ENCODE measurements at regions not wholly inside any gene's neighbourhood (a gene's known extent, or its start where the extent isn't known, plus 50 kb on each side); places are given as distances from the start of the nearest gene placed in this dataset.

GRCh38 chr5:20113931-20114330 is 125.9 kb upstream of the CDH18 start:
- Histone ChIP-seq H3K4me3 (no peak overlapping the region), H3K4me1 (ENCODE audit: insufficient read depth) (no peaks in the 10 kb centered on the region), H3K36me3 (ENCODE audit: low read depth) (no peaks in the 10 kb centered on the region), H3K9me3 (ENCODE audit: low read depth) (no peaks in the 10 kb centered on the region), H3K9me2 (ENCODE audit: insufficient read depth) (no peaks in the 10 kb centered on the region), H4K20me1 (ENCODE audit: insufficient read depth) (no peaks in the 10 kb centered on the region), H3K79me2 (ENCODE audit: insufficient read depth) (no peaks in the 10 kb centered on the region), H2AFZ (no peak overlapping the region), H3F3A (ENCODE audit: insufficient read depth) (no peaks in the 10 kb centered on the region), H3K27me3 (replicated peaks; ENCODE audit: insufficient read depth) (no peaks in the 10 kb centered on the region), H3K27ac (no peak overlapping the region), H3K9ac (no peak overlapping the region), H3K4me2 (ENCODE audit: unreplicated experiment) (no peak overlapping the region)
- no peak for DNase-seq
- in situ Hi-C loops (cut with MboI): no loop called here
- TF ChIP-seq EZH2phosphoT487 (IDR thresholded peaks at IDR 0.05; ENCODE audit: insufficient read depth, low read depth): no peak
- TF ChIP-seq EZH2 (IDR thresholded peaks at IDR 0.05; ENCODE audit: insufficient read depth, poor library complexity, severe bottlenecking): no peak
- 62 to 72% methylated on average over 4 of the region's 4 CpGs for WGBS, 2 experiments (ENCODE audit: low coverage in 1 of 2, low lambda C conversion rate in 2 of 2, missing lambda C conversion rate in 2 of 2)

- Histone ChIP-seq H3K4me1 (ENCODE audit: insufficient read depth) (no peaks in the 10 kb centered on the region), H3K9me3 (ENCODE audit: low read depth) (no peaks in the 10 kb centered on the region), H3K4me2 (ENCODE audit: unreplicated experiment) (no peak overlapping the region), H3K9me2 (ENCODE audit: insufficient read depth) (no peaks in the 10 kb centered on the region), H3K79me2 (ENCODE audit: insufficient read depth) (no peaks in the 10 kb centered on the region), H3K27me3 (replicated peaks; ENCODE audit: insufficient read depth) (no peaks in the 10 kb centered on the region), H3F3A (ENCODE audit: insufficient read depth) (no peaks in the 10 kb centered on the region), H2AFZ (no peak overlapping the region), H3K36me3 (ENCODE audit: low read depth) (no peaks in the 10 kb centered on the region), H3K9ac (no peak overlapping the region), H4K20me1 (ENCODE audit: insufficient read depth) (no peaks in the 10 kb centered on the region), H3K27ac (no peak overlapping the region), H3K4me3 (no peak overlapping the region)
- no peak for DNase-seq
- in situ Hi-C loops (cut with MboI): no loop called here
- TF ChIP-seq EZH2phosphoT487 (IDR thresholded peaks at IDR 0.05; ENCODE audit: insufficient read depth, low read depth) (no peak), EZH2 (IDR thresholded peaks at IDR 0.05; ENCODE audit: insufficient read depth, poor library complexity, severe bottlenecking) (no peak)
- 0 to 2% methylated on average over 2 of the region's 2 CpGs for WGBS, 2 experiments (ENCODE audit: low coverage in 1 of 2, low lambda C conversion rate in 2 of 2, missing lambda C conversion rate in 2 of 2)
Measured at GRCh38 chr5:20113031-20113715, 125.2 kb upstream of the CDH18 start.

GRCh38 chr5:20109326-20109725 is 121.3 kb upstream of the CDH18 start:
- Histone ChIP-seq H3K27me3 (replicated peaks; ENCODE audit: insufficient read depth) (no peaks in the 10 kb centered on the region), H3K36me3 (ENCODE audit: low read depth) (no peaks in the 10 kb centered on the region), H4K20me1 (ENCODE audit: insufficient read depth) (no peaks in the 10 kb centered on the region), H3K4me2 (ENCODE audit: unreplicated experiment) (no peak overlapping the region), H3K9me2 (ENCODE audit: insufficient read depth) (no peaks in the 10 kb centered on the region), H3F3A (ENCODE audit: insufficient read depth) (no peaks in the 10 kb centered on the region), H3K9me3 (ENCODE audit: low read depth) (no peaks in the 10 kb centered on the region), H2AFZ (no peak overlapping the region), H3K4me3 (no peak overlapping the region), H3K9ac (no peak overlapping the region), H3K79me2 (ENCODE audit: insufficient read depth) (no peaks in the 10 kb centered on the region), H3K4me1 (ENCODE audit: insufficient read depth) (no peaks in the 10 kb centered on the region), H3K27ac (no peak overlapping the region)
- WGBS, 2 experiments (ENCODE audit: low coverage in 1 of 2, low lambda C conversion rate in 2 of 2, missing lambda C conversion rate in 2 of 2): 26 to 30% methylated on average over 5 of the region's 5 CpGs
- no peak for TF ChIP-seq EZH2 (IDR thresholded peaks at IDR 0.05; ENCODE audit: insufficient read depth, poor library complexity, severe bottlenecking)
- no peak for TF ChIP-seq EZH2phosphoT487 (IDR thresholded peaks at IDR 0.05; ENCODE audit: insufficient read depth, low read depth)
- DNase-seq: no peak
- in situ Hi-C loops (cut with MboI): no loop called here

- H3K79me2 ChIP-seq (ENCODE audit: insufficient read depth): no peaks in the 10 kb centered on the region
- no peaks in the 10 kb centered on the region for H3F3A ChIP-seq (ENCODE audit: insufficient read depth)
- H4K20me1 ChIP-seq (ENCODE audit: insufficient read depth): no peaks in the 10 kb centered on the region
- H3K4me1 ChIP-seq (ENCODE audit: insufficient read depth): no peaks in the 10 kb centered on the region
- no peak overlapping the region for H2AFZ ChIP-seq
- no peaks in the 10 kb centered on the region for H3K36me3 ChIP-seq (ENCODE audit: low read depth)
- no peak overlapping the region for H3K27ac ChIP-seq
- H3K9me2 ChIP-seq (ENCODE audit: insufficient read depth): no peaks in the 10 kb centered on the region
- H3K27me3 ChIP-seq (replicated peaks; ENCODE audit: insufficient read depth): no peaks in the 10 kb centered on the region
- H3K4me2 ChIP-seq (ENCODE audit: unreplicated experiment): no peak overlapping the region
- DNase-seq: no peak
- no peak overlapping the region for H3K4me3 ChIP-seq
- in situ Hi-C loops (cut with MboI): no loop called here
- H3K9ac ChIP-seq: no peak overlapping the region
- no peaks in the 10 kb centered on the region for H3K9me3 ChIP-seq (ENCODE audit: low read depth)
- TF ChIP-seq EZH2 (IDR thresholded peaks at IDR 0.05; ENCODE audit: insufficient read depth, poor library complexity, severe bottlenecking) (no peak), EZH2phosphoT487 (IDR thresholded peaks at IDR 0.05; ENCODE audit: insufficient read depth, low read depth) (no peak)
- 22 to 26% methylated on average over 5 of the region's 5 CpGs for WGBS, 2 experiments (ENCODE audit: low coverage in 1 of 2, low lambda C conversion rate in 2 of 2, missing lambda C conversion rate in 2 of 2)
Measured at GRCh38 chr5:20105915-20106314, 117.9 kb upstream of the CDH18 start.

Data from GM23248 (cell line).